ENCODE measurements at regions not wholly inside any gene's neighbourhood (a gene's known extent, or its start where the extent isn't known, plus 50 kb on each side); places are given as distances from the start of the nearest gene placed in this dataset.

DNA sequence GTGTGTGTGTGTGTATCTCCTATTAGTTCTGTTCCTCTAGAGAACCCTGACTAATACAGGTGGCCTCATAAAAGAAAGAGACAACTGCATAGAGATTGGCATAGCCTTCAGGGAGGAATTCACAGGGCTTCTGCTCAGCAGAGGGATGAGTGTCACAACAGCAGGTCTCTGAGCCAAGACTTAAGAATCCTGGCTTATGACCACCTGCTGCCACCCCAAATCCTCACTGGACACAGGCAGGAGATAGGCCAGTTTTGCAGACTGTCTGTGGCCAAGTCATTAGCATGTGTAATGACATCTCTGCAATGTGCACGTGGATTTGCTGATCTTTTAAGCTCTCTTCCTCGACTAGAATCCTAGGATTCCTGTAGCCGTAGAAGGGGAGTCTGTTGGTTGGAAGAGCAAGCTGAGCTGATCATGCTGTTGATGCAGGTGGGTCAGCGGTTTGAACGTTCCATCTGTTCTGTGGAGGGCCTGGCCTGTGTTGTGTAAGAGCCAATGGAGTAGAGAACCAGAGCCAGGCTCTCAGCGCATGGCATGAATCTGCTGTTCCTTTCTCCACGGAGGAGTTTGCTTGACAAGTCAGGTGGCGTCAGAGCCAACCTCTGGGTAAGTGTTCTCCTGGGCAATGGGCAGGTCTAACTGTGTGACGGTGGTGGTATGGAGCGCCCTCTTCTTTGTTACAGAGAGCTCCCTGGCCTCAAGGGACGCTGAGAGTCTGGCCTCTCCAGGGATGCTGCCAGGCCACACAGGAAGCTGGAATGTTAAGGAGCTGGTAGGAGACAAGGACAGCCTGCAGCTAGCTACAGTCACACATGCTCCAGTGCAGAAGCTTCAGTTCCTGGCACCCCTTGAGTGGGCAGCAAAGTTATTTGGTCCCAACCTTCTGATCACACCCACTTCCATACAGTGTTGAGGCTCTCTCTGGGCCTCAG is 503.1 kb downstream of the FOXO1 start:
- H3K4me3 ChIP-seq (ENCODE audit: low read depth, low read length): no peak overlapping the region
- TF ChIP-seq, protein P1, sequence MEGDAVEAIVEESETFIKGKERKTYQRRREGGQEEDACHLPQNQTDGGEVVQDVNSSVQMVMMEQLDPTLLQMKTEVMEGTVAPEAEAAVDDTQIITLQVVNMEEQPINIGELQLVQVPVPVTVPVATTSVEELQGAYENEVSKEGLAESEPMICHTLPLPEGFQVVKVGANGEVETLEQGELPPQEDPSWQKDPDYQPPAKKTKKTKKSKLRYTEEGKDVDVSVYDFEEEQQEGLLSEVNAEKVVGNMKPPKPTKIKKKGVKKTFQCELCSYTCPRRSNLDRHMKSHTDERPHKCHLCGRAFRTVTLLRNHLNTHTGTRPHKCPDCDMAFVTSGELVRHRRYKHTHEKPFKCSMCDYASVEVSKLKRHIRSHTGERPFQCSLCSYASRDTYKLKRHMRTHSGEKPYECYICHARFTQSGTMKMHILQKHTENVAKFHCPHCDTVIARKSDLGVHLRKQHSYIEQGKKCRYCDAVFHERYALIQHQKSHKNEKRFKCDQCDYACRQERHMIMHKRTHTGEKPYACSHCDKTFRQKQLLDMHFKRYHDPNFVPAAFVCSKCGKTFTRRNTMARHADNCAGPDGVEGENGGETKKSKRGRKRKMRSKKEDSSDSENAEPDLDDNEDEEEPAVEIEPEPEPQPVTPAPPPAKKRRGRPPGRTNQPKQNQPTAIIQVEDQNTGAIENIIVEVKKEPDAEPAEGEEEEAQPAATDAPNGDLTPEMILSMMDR (conservative IDR thresholded peaks at IDR 0.05; ENCODE audit: low read depth, low read length): no peak
- DNase-seq (ENCODE audit: low read depth): no peak

DNA sequence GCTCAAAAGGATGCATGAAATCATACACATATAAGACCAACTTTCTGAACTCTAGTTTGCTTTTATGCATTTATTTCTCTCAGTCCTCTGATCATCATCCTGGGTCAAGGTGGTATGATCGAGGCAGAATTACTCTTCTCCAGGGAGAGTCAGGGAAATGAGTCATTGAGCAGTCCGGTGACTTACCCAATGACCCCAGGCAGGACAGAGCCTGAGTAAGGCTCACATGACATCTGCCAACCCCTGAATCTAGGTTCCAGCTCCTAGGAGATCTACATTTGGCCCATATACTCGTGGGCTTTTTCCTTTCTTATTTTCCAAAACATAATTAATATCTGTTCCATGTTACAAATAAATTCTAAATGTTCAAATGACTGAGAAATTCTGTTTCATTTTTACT is 502.3 kb downstream of the FOXO1 start:
- TF ChIP-seq, protein P1 (conservative IDR thresholded peaks at IDR 0.05; ENCODE audit: low read depth, low read length): no peak
- DNase-seq (ENCODE audit: low read depth): peak; percentile 69
- H3K4me3 ChIP-seq (ENCODE audit: low read depth, low read length): no peak overlapping the region

DNA sequence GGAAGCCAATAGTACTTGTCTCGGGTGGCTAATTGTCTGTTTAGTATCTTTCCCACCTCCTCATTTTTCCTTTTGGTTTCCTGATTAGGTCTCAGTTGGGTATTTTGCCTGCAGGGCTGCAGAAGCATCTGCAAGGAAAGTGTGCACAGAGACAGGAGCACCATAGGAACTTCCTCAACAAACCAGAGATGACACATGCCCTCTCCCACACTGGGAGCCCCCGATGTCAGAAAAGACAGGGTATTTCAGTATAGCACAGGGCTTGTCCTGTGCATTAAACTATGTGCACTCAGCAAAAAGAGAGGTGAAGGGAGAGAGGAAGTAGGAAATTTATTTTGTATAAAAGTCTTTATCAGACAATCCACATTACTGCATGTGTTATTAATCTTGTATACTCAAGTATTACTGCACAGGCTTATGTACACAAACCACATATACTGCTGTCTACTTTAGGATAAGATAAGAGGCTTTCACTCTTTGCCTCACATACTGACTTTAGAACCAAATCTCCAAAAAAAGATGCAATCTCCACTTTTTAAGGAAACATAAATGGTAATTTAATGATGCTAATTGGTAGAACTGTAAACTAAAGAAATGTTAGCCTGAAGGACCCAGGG is 501.0 kb downstream of the FOXO1 start:
- TF ChIP-seq, protein P1 (conservative IDR thresholded peaks at IDR 0.05; ENCODE audit: low read depth, low read length): no peak
- DNase-seq (ENCODE audit: low read depth): no peak

DNA sequence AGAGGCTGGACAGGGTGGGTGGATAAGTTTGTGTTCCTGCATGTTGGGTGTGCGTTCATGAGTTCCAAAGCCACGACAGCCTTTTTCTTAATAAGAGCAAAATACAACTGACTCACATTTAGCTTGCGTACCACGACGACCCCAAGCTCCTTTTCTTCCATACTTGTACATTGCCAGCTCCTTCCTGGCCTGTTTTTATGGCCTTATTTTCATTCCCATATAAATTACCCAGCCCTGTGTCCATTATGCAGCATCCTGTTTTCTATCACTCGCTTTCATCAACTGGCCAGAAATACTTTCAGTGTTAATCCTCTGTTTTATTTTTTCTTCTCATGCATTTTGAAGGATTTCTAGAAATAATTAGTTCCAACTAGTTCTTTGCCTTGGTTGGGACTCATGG is 499.1 kb downstream of the FOXO1 start:
- no peak for DNase-seq (ENCODE audit: low read depth)
- H3K4me3 ChIP-seq (ENCODE audit: low read depth, low read length): no peak overlapping the region
- TF ChIP-seq, protein P1 (conservative IDR thresholded peaks at IDR 0.05; ENCODE audit: low read depth, low read length): no peak

More for the DNA sequence above, 501.0 kb downstream of the FOXO1 start:
- no peak overlapping the region for H3K4me3 ChIP-seq (ENCODE audit: low read depth, low read length)

DNA sequence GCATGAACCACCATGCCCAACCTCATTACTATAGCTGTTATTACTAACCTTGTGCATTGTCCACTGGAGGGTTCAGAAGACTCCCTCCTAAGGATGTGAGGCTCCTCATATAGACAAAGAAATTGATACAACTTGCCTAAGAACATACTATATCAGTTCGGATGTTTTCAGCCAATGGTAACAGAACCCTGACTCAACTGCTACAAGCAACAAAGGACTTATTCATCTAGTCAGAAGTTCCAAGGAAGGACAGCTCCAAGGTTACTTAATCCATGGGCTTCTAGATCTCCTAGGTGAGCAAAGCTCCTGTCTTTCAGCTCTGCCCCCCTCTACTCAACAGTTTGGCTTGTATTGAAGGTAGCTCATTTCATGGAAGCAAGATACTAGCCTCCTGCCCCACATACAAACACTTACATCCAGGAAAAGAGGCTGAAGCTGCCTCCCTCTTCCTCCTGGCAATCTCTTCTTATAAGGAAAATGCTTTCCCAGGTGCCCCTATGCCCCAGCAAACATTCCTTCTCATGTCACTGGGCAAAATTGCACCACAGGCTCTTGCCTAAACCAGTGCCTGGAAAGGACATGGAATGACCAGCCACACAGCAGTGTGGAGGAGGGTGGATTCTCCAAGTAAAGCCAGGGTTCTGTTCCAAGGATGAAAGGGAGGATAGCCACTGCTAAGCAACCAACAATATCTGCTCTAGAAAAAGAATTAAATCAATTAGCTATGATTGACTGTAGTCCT is 497.8 kb downstream of the FOXO1 start:
- DNase-seq (ENCODE audit: low read depth): no peak
- TF ChIP-seq, protein P1 (conservative IDR thresholded peaks at IDR 0.05; ENCODE audit: low read depth, low read length): no peak

DNA sequence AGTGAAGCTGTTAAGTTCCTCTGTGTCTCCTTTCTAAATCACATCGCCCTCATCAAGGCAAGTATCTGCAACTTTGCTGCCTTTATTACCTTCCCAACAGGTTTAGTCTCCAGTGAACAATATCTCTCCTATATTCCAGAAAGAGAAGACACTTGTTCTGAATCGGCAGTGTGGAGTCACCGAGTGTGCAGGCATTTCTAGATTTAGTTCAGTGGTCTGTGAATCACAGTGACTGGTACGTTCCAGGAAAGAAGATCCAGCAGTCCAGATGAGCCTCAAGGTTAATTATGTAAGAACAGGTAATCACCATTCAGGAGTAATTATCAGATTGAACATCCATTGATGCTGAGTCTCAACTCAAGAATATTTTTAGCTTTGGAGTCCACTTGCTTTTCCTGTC is 497.0 kb downstream of the FOXO1 start:
- H3K4me3 ChIP-seq (ENCODE audit: low read depth, low read length): no peak overlapping the region
- no peak for DNase-seq (ENCODE audit: low read depth)
- TF ChIP-seq, protein P1 (conservative IDR thresholded peaks at IDR 0.05; ENCODE audit: low read depth, low read length): no peak

More for the DNA sequence above, 497.8 kb downstream of the FOXO1 start:
- H3K4me3 ChIP-seq (ENCODE audit: low read depth, low read length): no peak overlapping the region

Data from choroid plexus epithelial cell (primary cell).